PC-9 (cell line): ENCODE measurements at regions not wholly inside any gene's neighbourhood (a gene's known extent, or its start where the extent isn't known, plus 50 kb on each side); places are given as distances from the start of the nearest gene placed in this dataset.

ENCODE experiments used
- BruUV-seq: library from RNA; stranded (reverse); fragments of 400-500 nt; replicated peaks from 2 replicates; lab custom pipeline; 2021; lab: Mats Ljungman, UMichigan
- CTCF ChIA-PET: fragments of 300-600 bp; sonication (Branson Sonifier 250); formaldehyde crosslinking; loops from one replicate; lab custom pipeline; 2022; ENCODE audit warnings: antibody characterized with exemption; lab: Charles Lee
- POLR2A ChIA-PET: fragments of 300-600 bp; sonication (Branson Sonifier 250); formaldehyde crosslinking; loops from one replicate; lab custom pipeline; 2022; ENCODE audit warnings: antibody characterized with exemption; ENCODE audit not compliant: unreplicated experiment; lab: Charles Lee
- DNase-seq, 2 experiments: peaks; one replicate each; pipeline versions ENCODE4 v3.0.0 to v3.0.0-alpha.2; 2015 to 2022; ENCODE audit warnings: mixed read lengths in 1 of 2
- H2AFZ ChIP-seq: fragments of 200-600 bp; sonication (generic); 2 replicates; pipeline ENCODE4 v1.8.1; 2017; ENCODE audit warnings: antibody characterized with exemption
- H3F3A ChIP-seq: fragments of 200-600 bp; sonication (generic); 2 replicates; pipeline ENCODE4 v1.8.1; 2017; ENCODE audit warnings: antibody characterized with exemption, mild to moderate bottlenecking, low read depth; ENCODE audit not compliant: insufficient read depth
- H3K27ac ChIP-seq: fragments of 200-600 bp; sonication (generic); 2 replicates; pipeline ENCODE4 v1.6.1; 2016; ENCODE audit warnings: mixed run types
- H3K27me3 ChIP-seq: fragments of 200-600 bp; sonication (generic); 2 replicates; pipeline ENCODE4 v1.6.1; 2016; ENCODE audit warnings: low read depth, mixed run types; ENCODE audit not compliant: insufficient read depth
- H3K36me3 ChIP-seq: fragments of 200-600 bp; sonication (generic); 2 replicates; pipeline ENCODE4 v1.6.1; 2016; ENCODE audit warnings: low read depth, mixed run types
- H3K4me1 ChIP-seq: fragments of 200-600 bp; sonication (generic); replicated peaks from 2 replicates; pipeline ENCODE4 v1.6.1; 2016; ENCODE audit warnings: mixed run types; ENCODE audit not compliant: insufficient read depth
- H3K4me2 ChIP-seq: fragments of 200-600 bp; sonication (generic); 2 replicates; pipeline ENCODE4 v1.6.1; 2017; ENCODE audit warnings: mixed run types
- H3K4me3 ChIP-seq: fragments of 200-600 bp; sonication (generic); 2 replicates; pipeline ENCODE4 v1.6.1; 2016; ENCODE audit warnings: mixed run types
- H3K79me2 ChIP-seq: fragments of 200-600 bp; sonication (generic); 2 replicates; pipeline ENCODE4 v1.6.1; 2017; ENCODE audit warnings: low read depth, mixed run types
- H3K9me2 ChIP-seq: fragments of 200-600 bp; sonication (generic); 2 replicates; pipeline ENCODE4 v1.8.1; 2017; ENCODE audit warnings: mild to moderate bottlenecking; ENCODE audit not compliant: insufficient read depth
- H3K9me3 ChIP-seq: fragments of 200-600 bp; sonication (generic); 2 replicates; pipeline ENCODE4 v1.8.1; 2016; ENCODE audit warnings: low read depth; ENCODE audit not compliant: insufficient read depth
- H4K20me1 ChIP-seq: fragments of 200-600 bp; sonication (generic); 2 replicates; pipeline ENCODE4 v1.8.1; 2017; ENCODE audit not compliant: insufficient read depth
- EZH2 ChIP-seq: fragments of 200-600 bp; sonication (generic); IDR thresholded peaks from 2 replicates; pipeline ENCODE4 v1.8.0; 2017; ENCODE audit warnings: antibody characterized with exemption, low read depth
- intact Hi-C: fragments of 100-400 bp; cut with micrococcal nuclease; formaldehyde crosslinking; loops from one replicate; pipeline ENCODE4 v1.10.0; 2022; ENCODE audit not compliant: unreplicated experiment
- TF ChIP-seq, protein P1 (sequence below): fragments of 200-600 bp; sonication (generic); conservative IDR thresholded peaks from 2 replicates; pipeline ENCODE4 v1.6.1; 2017; ENCODE audit warnings: mixed run types, antibody characterized with exemption, mild to moderate bottlenecking, moderate library complexity

DNA sequence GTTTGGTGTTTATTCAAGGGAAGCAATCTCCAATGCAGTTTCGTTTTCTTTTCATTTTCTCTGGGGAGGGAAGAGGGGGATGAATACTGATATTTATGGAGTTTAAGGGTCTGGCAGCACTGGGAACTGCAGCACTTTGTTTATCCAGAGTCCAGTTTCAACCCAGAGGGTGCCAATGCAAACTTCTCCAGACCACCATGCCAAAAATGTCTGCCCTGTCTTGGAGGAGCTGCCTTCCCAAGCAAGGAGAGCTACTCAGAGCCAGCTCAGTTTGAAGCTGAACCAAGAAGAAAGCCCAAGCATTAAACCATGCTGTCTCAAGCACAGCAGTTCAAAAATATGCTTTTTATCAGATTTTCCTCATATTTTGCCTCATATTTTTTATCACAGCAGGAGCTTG lies 589.7 kb downstream of the LMO4 start:
- no peak overlapping the region for H3K27ac ChIP-seq
- ChIA-PET CTCF (interaction anchor here (0.6 kb wide), 1 partner anchor 143 kb away, joined by 12 read pairs; no protein-coding TSS in a partner anchor), POLR2A (no interaction called here)
- H3K4me2 ChIP-seq, result no peak overlapping the region
- H3K27me3 ChIP-seq, result no peaks in the 10 kb centered on the region
- no peak overlapping the region for H3K4me3 ChIP-seq
- intact Hi-C loops, result no loop called here
- no peaks in the 10 kb centered on the region for H3K9me3 ChIP-seq
- no peaks in the 10 kb centered on the region for H3K36me3 ChIP-seq
- no peak for DNase-seq
- no peak for TF ChIP-seq EZH2
- TF ChIP-seq, protein P1, sequence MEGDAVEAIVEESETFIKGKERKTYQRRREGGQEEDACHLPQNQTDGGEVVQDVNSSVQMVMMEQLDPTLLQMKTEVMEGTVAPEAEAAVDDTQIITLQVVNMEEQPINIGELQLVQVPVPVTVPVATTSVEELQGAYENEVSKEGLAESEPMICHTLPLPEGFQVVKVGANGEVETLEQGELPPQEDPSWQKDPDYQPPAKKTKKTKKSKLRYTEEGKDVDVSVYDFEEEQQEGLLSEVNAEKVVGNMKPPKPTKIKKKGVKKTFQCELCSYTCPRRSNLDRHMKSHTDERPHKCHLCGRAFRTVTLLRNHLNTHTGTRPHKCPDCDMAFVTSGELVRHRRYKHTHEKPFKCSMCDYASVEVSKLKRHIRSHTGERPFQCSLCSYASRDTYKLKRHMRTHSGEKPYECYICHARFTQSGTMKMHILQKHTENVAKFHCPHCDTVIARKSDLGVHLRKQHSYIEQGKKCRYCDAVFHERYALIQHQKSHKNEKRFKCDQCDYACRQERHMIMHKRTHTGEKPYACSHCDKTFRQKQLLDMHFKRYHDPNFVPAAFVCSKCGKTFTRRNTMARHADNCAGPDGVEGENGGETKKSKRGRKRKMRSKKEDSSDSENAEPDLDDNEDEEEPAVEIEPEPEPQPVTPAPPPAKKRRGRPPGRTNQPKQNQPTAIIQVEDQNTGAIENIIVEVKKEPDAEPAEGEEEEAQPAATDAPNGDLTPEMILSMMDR, result no peak
- H3F3A ChIP-seq, result no peaks in the 10 kb centered on the region
- no peaks in the 10 kb centered on the region for H4K20me1 ChIP-seq
- H3K79me2 ChIP-seq, result no peaks in the 10 kb centered on the region
- H3K9me2 ChIP-seq, result no peaks in the 10 kb centered on the region
- H2AFZ ChIP-seq, result no peak overlapping the region
- BruUV-seq, result no TSS peak
- H3K4me1 ChIP-seq, result no peaks in the 10 kb centered on the region

DNA sequence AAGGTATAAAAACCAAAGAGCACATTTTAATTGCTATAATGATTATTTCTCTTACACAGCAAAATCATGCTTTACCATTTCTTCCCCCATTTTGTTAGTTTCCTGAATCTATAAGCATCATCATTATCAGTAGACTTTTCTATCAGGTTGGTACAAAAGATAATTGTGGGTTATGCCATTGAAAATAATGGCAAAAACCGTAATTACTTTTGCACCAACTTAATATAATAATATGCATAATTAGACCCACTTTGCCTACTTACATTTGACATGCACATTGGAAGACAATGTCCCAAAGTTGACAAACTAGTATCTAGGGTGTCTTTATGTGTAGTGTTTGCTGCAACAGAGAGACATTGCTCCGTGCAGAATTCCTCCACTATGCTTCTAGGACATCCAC lies 594.2 kb downstream of the LMO4 start:
- no peak overlapping the region for H3K27ac ChIP-seq
- H2AFZ ChIP-seq, result no peak overlapping the region
- no TSS peak for BruUV-seq
- no peaks in the 10 kb centered on the region for H3K36me3 ChIP-seq
- no peaks in the 10 kb centered on the region for H4K20me1 ChIP-seq
- ChIA-PET POLR2A (no interaction called here), CTCF (no interaction called here)
- no peak overlapping the region for H3K4me2 ChIP-seq
- intact Hi-C loops, result loop anchor here (10.0 kb wide), 1 partner anchor 128 kb away; no protein-coding TSS in a partner anchor
- no peaks in the 10 kb centered on the region for H3K27me3 ChIP-seq
- no peaks in the 10 kb centered on the region for H3K9me3 ChIP-seq
- no peaks in the 10 kb centered on the region for H3K9me2 ChIP-seq
- TF ChIP-seq, protein P1, result no peak
- no peak for TF ChIP-seq EZH2
- H3K79me2 ChIP-seq, result no peaks in the 10 kb centered on the region
- no peak for DNase-seq
- peaks cover 10% of the 10 kb centered on the region; the same call in 1 of the 2 replicates for H3K4me1 ChIP-seq
- no peak overlapping the region for H3K4me3 ChIP-seq
- H3F3A ChIP-seq, result no peaks in the 10 kb centered on the region; the same call in 1 of the 2 replicates

DNA sequence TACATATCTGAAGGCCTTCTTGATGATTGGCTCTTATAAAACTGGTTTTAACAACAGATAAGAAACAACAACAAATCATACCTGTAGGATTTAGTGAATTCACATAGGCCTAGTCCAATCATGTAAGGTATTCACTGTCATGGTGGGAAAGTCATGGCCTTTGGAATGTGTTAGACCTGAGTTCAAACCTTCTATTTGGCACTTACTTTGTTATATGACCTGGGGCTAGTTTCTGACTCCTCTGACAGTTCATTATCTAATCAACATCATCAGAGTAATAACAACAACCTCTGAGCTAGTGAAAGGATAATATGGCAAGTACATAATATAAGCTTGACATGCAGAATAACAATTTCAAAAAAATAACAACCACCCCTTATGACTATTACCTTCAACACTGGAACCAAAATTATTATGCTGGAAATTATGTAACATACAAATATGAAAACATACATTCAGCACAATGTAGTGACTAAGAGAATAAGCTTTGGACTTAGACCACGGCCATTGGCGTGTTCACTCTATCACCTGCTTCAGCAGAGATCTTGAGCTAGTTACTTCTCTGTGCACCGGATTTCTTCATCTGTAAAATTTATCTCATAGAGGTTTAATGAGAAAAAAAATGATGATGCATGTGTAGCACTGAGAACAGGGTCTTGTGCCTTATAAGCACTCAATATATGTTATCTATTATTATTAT lies 597.6 kb downstream of the LMO4 start:
- TF ChIP-seq EZH2, result no peak
- TF ChIP-seq, protein P1, result no peak
- H3K79me2 ChIP-seq, result no peaks in the 10 kb centered on the region
- no peak overlapping the region for H3K4me2 ChIP-seq
- no peak overlapping the region for H2AFZ ChIP-seq
- no peak for DNase-seq
- intact Hi-C loops, result loop anchor here (10.0 kb wide), 1 partner anchor 131 kb away; no protein-coding TSS in a partner anchor
- H3K27me3 ChIP-seq, result no peaks in the 10 kb centered on the region
- H3K9me2 ChIP-seq, result no peaks in the 10 kb centered on the region
- ChIA-PET POLR2A (interaction anchor here (0.6 kb wide), 1 partner anchor 1282 kb away, joined by 5 read pairs; no protein-coding TSS in a partner anchor), CTCF (no interaction called here)
- peaks cover 13% of the 10 kb centered on the region; the same call in 1 of the 2 replicates for H3K4me1 ChIP-seq
- no peaks in the 10 kb centered on the region for H3K36me3 ChIP-seq
- no peaks in the 10 kb centered on the region; the same call in 1 of the 2 replicates for H3F3A ChIP-seq
- BruUV-seq, result no TSS peak
- no peaks in the 10 kb centered on the region for H3K9me3 ChIP-seq
- H3K4me3 ChIP-seq, result no peak overlapping the region
- no peak overlapping the region for H3K27ac ChIP-seq
- H4K20me1 ChIP-seq, result no peaks in the 10 kb centered on the region
